Endothelial cell of umbilical vein (primary cell): ENCODE measurements at regions not wholly inside any gene's neighbourhood (a gene's known extent, or its start where the extent isn't known, plus 50 kb on each side); places are given as distances from the start of the nearest gene placed in this dataset.

Experiments
- BruUV-seq: library from RNA; stranded (reverse); fragments of 400-500 nt; replicated peaks from 2 replicates; lab custom pipeline; 2021; lab: Mats Ljungman, UMichigan
- CTCF ChIA-PET: fragments of 300-600, 350-600 bp; sonication (Branson Sonifier 250); formaldehyde crosslinking; loops from one replicate; lab custom pipeline; 2021; ENCODE audit warnings: antibody characterized with exemption, inconsistent platforms; lab: Charles Lee
- POLR2A ChIA-PET: fragments of 300-600, 350-600 bp; sonication (Branson Sonifier 250); formaldehyde crosslinking; loops from one replicate; lab custom pipeline; 2021; ENCODE audit warnings: antibody characterized with exemption, inconsistent platforms; lab: Charles Lee
- DNase-seq: peaks from one replicate; pipeline ENCODE4 v3.0.0-alpha.2; 2011; ENCODE audit warnings: low read depth, low spot score
- FAIRE-seq: peaks from 2 replicates; lab custom pipeline; 2011; peaks lifted over from hg19 to GRCh38; lab: Jason Lieb, UNC
- H2AFZ ChIP-seq: 2 replicates; pipeline ENCODE4 v1.6.0; 2012; ENCODE audit warnings: low read depth, low read length, control low read depth, inconsistent platforms
- H3K27ac ChIP-seq: 2 replicates; pipeline ENCODE4 v1.5.1; 2011; ENCODE audit warnings: low read depth, mild to moderate bottlenecking, control low read depth, low read length, moderate library complexity; ENCODE audit not compliant: insufficient read depth
- H3K27me3 ChIP-seq, 2 experiments: 2 replicates each; pipeline versions ENCODE4 v1.6.0 to v1.6.1; 2011; ENCODE audit warnings: low read length in 2 of 2, mixed read lengths in 1 of 2; ENCODE audit not compliant: control insufficient read depth in 2 of 2, insufficient read depth in 2 of 2
- H3K36me3 ChIP-seq, 2 experiments: 2 replicates in 1 of 2; 3 replicates in 1 of 2; pipeline ENCODE4 v1.5.1; 2011; ENCODE audit warnings: low read length in 2 of 2, mild to moderate bottlenecking in 1 of 2, moderate library complexity in 1 of 2; ENCODE audit not compliant: control insufficient read depth in 2 of 2, insufficient read depth in 2 of 2; ENCODE audit errors: extremely low read depth in 1 of 2
- H3K4me1 ChIP-seq: 3 replicates; pipeline ENCODE4 v1.5.1; 2011; ENCODE audit warnings: mild to moderate bottlenecking, low read length; ENCODE audit not compliant: control insufficient read depth, insufficient read depth; ENCODE audit errors: extremely low read depth
- H3K4me2 ChIP-seq: 2 replicates; pipeline ENCODE4 v1.6.1; 2011; ENCODE audit warnings: low read length, control low read depth, mixed read lengths; ENCODE audit not compliant: insufficient read depth
- H3K4me3 ChIP-seq, 3 experiments: fragments of 200-600 bp in 1 of 3; sonication (generic), shearing (Covaris generic) in 1 of 3; replicated peaks in 1 of 3; 2 replicates each; pipeline ENCODE4 v1.5.1; 2011 to 2016; ENCODE audit warnings: control low read depth in 3 of 3, low read length in 3 of 3, mild to moderate bottlenecking in 2 of 3, inconsistent platforms in 1 of 3, low read depth in 1 of 3, moderate library complexity in 1 of 3; ENCODE audit not compliant: insufficient read depth in 1 of 3
- H3K79me2 ChIP-seq: 2 replicates; pipeline ENCODE4 v1.6.0; 2012; ENCODE audit warnings: low read length, inconsistent platforms; ENCODE audit not compliant: control insufficient read depth, insufficient read depth
- H3K9ac ChIP-seq: replicated peaks from 2 replicates; pipeline ENCODE3; 2011; ENCODE audit warnings: low read length, control low read depth; ENCODE audit not compliant: insufficient read depth; ENCODE audit errors: extremely low read depth
- H3K9me1 ChIP-seq: replicated peaks from 3 replicates; pipeline ENCODE4 v1.6.0; 2011; ENCODE audit warnings: mild to moderate bottlenecking, low read length; ENCODE audit not compliant: control insufficient read depth, insufficient read depth; ENCODE audit errors: extremely low read depth
- H3K9me3 ChIP-seq: replicated peaks from 2 replicates; pipeline ENCODE4 v1.5.1; 2012; ENCODE audit warnings: low read length, inconsistent platforms; ENCODE audit not compliant: control insufficient read depth, insufficient read depth
- H4K20me1 ChIP-seq: replicated peaks from 2 replicates; pipeline ENCODE3; 2011; ENCODE audit warnings: mild to moderate bottlenecking, low read length; ENCODE audit not compliant: control insufficient read depth, insufficient read depth; ENCODE audit errors: extremely low read depth
- EZH2 ChIP-seq: IDR thresholded peaks from 2 replicates; pipeline ENCODE4 v1.6.1; 2012; ENCODE audit warnings: borderline replicate concordance, low read depth, mild to moderate bottlenecking, moderate library complexity, low read length, inconsistent platforms; ENCODE audit not compliant: severe bottlenecking
- FOS ChIP-seq: IDR thresholded peaks from 2 replicates; pipeline ENCODE4 v1.6.1; 2011; ENCODE audit warnings: mild to moderate bottlenecking, low read length, moderate library complexity, borderline replicate concordance; ENCODE audit not compliant: insufficient read depth
- GATA2 ChIP-seq: IDR thresholded peaks from 2 replicates; pipeline ENCODE4 v1.7.0; 2011; ENCODE audit warnings: low read depth, mild to moderate bottlenecking, moderate library complexity, mixed read lengths, low read length; ENCODE audit not compliant: insufficient read length, insufficient read depth
- MYC ChIP-seq: IDR thresholded peaks from one replicate; pipeline ENCODE4 v1.6.1; 2011; ENCODE audit warnings: mild to moderate bottlenecking, low read depth, low read length
- POLR2A ChIP-seq: IDR thresholded peaks from 2 replicates; pipeline ENCODE4 v1.6.1; 2012; ENCODE audit warnings: low read depth, mild to moderate bottlenecking, control low read depth, low read length
- POLR2AphosphoS5 ChIP-seq: IDR thresholded peaks from 2 replicates; pipeline ENCODE4 v1.6.1; 2012; ENCODE audit warnings: low read depth, mild to moderate bottlenecking, control low read depth, low read length, moderate library complexity; ENCODE audit not compliant: insufficient read depth
- dilution Hi-C: fragments of 300-500 bp; cut with MboI; formaldehyde crosslinking; loops from one replicate; pipeline ENCODE4 v1.15.0; 2019; ENCODE audit warnings: low sequenced_read_pairs; ENCODE audit not compliant: extremely low pct_ligation_motif_present
- intact Hi-C: fragments of 100-400 bp; cut with micrococcal nuclease; formaldehyde crosslinking; loops from one replicate; pipeline ENCODE4 v1.10.0; 2022
- TF ChIP-seq, protein P1 (sequence below), 2 donors: IDR thresholded peaks; 1 replicate in 1 of 2; 2 replicates in 1 of 2; pipeline ENCODE4 v1.5.1; 2011; ENCODE audit warnings: low read length in 2 of 2, mild to moderate bottlenecking in 2 of 2, moderate library complexity in 2 of 2, control low read depth in 1 of 2, inconsistent platforms in 1 of 2, low read depth in 1 of 2; ENCODE audit not compliant: insufficient read depth in 1 of 2; ENCODE audit errors: extremely low read depth in 1 of 2
- TF ChIP-seq, protein P2 (sequence below): IDR thresholded peaks from 2 replicates; pipeline ENCODE4 v1.6.1; 2011; ENCODE audit not compliant: insufficient read depth, insufficient read length

DNA sequence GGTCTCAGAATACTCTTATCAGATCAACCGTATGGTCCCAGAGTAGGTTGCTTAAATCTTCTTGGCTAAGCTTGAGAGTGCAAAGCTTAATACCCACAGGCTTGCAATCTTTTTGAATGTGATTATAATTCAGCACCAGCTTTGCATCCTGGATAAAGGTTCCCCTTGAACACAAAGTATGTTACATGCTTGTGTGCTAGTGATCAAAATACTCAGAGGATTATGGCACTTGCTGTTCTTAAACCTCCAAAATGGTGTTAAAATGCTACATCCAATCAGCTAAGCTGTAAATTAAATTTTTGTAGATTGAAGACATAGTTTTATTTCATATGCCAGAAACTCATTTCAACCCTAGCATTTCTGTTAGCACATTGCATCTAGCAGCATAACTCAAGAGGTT lies 812.2 kb upstream of the TENM3 start:
- no TSS peak for BruUV-seq
- ChIA-PET POLR2A (no interaction called here), CTCF (no interaction called here)

More for the DNA sequence above, 812.2 kb upstream of the TENM3 start:
- DNase-seq (no peak), FAIRE-seq (no peak)
- Histone ChIP-seq H3K36me3 (no peaks in the 10 kb centered on the region), H3K9me3 (peaks cover 2% of the 10 kb centered on the region), H3K4me3 (no peak overlapping the region), H4K20me1 (no peaks in the 10 kb centered on the region), H3K27me3 (no peaks in the 10 kb centered on the region), H3K9me1 (no peaks in the 10 kb centered on the region), H3K9ac (no peak overlapping the region), H3K4me1 (no peaks in the 10 kb centered on the region), H2AFZ (no peak overlapping the region), H3K79me2 (no peaks in the 10 kb centered on the region), H3K4me2 (no peak overlapping the region), H3K27ac (no peak overlapping the region)
- TF ChIP-seq GATA2 (no peak), POLR2AphosphoS5 (no peak), FOS (no peak), POLR2A (no peak), MYC (no peak), EZH2 (no peak)
- TF ChIP-seq, protein P1, sequence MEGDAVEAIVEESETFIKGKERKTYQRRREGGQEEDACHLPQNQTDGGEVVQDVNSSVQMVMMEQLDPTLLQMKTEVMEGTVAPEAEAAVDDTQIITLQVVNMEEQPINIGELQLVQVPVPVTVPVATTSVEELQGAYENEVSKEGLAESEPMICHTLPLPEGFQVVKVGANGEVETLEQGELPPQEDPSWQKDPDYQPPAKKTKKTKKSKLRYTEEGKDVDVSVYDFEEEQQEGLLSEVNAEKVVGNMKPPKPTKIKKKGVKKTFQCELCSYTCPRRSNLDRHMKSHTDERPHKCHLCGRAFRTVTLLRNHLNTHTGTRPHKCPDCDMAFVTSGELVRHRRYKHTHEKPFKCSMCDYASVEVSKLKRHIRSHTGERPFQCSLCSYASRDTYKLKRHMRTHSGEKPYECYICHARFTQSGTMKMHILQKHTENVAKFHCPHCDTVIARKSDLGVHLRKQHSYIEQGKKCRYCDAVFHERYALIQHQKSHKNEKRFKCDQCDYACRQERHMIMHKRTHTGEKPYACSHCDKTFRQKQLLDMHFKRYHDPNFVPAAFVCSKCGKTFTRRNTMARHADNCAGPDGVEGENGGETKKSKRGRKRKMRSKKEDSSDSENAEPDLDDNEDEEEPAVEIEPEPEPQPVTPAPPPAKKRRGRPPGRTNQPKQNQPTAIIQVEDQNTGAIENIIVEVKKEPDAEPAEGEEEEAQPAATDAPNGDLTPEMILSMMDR (IDR thresholded peaks at IDR 0.05; ENCODE audit: extremely low read depth in 1 of 2, insufficient read depth in 1 of 2, low read depth in 1 of 2, low read length in 2 of 2) = no peak
- TF ChIP-seq, protein P2, sequence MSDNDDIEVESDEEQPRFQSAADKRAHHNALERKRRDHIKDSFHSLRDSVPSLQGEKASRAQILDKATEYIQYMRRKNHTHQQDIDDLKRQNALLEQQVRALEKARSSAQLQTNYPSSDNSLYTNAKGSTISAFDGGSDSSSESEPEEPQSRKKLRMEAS = no peak
- intact Hi-C loops (no loop called here), dilution Hi-C loops (no loop called here)
